Activated CD8-positive, alpha-beta T cell treated with anti-CD3 and anti-CD28 coated beads for 36 hours (primary cell): ENCODE measurements at regions not wholly inside any gene's neighbourhood (a gene's known extent, or its start where the extent isn't known, plus 50 kb on each side); places are given as distances from the start of the nearest gene placed in this dataset.

ENCODE experiments used
- ATAC-seq: fragments of 200-7000 bp; cut with Tn5 transposase; one replicate; pipeline ENCODE4 v1.10.0; 2021; ENCODE audit warnings: mild to moderate bottlenecking, moderate library complexity
- CTCF ChIA-PET: fragments of 350-600 bp; sonication (Branson Sonifier 250); formaldehyde crosslinking; loops from one replicate; lab custom pipeline; 2021; ENCODE audit warnings: antibody characterized with exemption; lab: Charles Lee
- POLR2A ChIA-PET: fragments of 350-600 bp; sonication (Branson Sonifier 250); formaldehyde crosslinking; loops from one replicate; lab custom pipeline; 2021; ENCODE audit warnings: antibody characterized with exemption; lab: Charles Lee
- DNase-seq: peaks from one replicate; pipeline ENCODE4 v3.0.0-alpha.2; 2020
- H3K27ac Mint-ChIP-seq: one replicate; pipeline ENCODE4 v1.8.0; 2021; ENCODE audit warnings: mild to moderate bottlenecking, mixed read lengths
- H3K27me3 Mint-ChIP-seq: one replicate; pipeline ENCODE4 v1.8.0; 2021; ENCODE audit warnings: mixed read lengths
- H3K36me3 Mint-ChIP-seq: one replicate; pipeline ENCODE4 v1.8.0; 2021; ENCODE audit warnings: low read depth, mixed read lengths
- H3K4me1 Mint-ChIP-seq: one replicate; pipeline ENCODE4 v1.8.0; 2021; ENCODE audit warnings: low read depth, mixed read lengths
- H3K4me3 Mint-ChIP-seq: one replicate; pipeline ENCODE4 v1.8.0; 2021; ENCODE audit warnings: mild to moderate bottlenecking, moderate library complexity, mixed read lengths
- H3K9me3 Mint-ChIP-seq: one replicate; pipeline ENCODE4 v1.8.0; 2021; ENCODE audit warnings: mixed read lengths
- intact Hi-C: fragments of 100-400 bp; cut with micrococcal nuclease; formaldehyde crosslinking; loops from one replicate; pipeline ENCODE4 v1.10.0; 2022
- TF ChIP-seq, protein P1 (sequence below): fragments of 200-600 bp; IDR thresholded peaks from one replicate; pipeline ENCODE4 v1.8.0; 2022; ENCODE audit warnings: antibody characterized with exemption, mild to moderate bottlenecking

DNA sequence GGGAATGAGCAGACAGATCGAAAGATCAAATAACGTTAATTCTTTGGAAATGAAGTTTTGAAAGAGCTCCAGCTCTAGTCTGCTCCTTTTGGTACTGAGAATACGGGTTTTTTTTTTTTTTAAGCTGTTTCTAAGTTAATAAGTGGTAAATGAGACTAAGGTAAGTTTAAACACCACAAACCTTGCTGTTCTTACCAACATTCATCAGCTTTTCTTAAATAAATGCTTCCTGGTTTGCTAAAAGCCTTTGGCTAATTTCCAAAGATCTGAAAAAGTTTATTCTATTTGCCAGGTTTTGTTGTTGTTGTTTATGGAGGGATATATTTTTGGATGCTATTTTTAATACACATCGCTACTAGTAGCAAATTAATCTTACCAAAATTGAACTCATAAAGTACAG is 55.1 kb upstream of the STXBP5 start:
- POLR2A ChIA-PET, result no interaction called here
- intact Hi-C loops, result no loop called here
- Mint-ChIP-seq H3K9me3 (no peaks in the 10 kb centered on the region), H3K27me3 (no peaks in the 10 kb centered on the region), H3K36me3 (no peaks in the 10 kb centered on the region), H3K4me1 (no peaks in the 10 kb centered on the region), H3K4me3 (no peak overlapping the region), H3K27ac (no peak overlapping the region)
- TF ChIP-seq, protein P1, sequence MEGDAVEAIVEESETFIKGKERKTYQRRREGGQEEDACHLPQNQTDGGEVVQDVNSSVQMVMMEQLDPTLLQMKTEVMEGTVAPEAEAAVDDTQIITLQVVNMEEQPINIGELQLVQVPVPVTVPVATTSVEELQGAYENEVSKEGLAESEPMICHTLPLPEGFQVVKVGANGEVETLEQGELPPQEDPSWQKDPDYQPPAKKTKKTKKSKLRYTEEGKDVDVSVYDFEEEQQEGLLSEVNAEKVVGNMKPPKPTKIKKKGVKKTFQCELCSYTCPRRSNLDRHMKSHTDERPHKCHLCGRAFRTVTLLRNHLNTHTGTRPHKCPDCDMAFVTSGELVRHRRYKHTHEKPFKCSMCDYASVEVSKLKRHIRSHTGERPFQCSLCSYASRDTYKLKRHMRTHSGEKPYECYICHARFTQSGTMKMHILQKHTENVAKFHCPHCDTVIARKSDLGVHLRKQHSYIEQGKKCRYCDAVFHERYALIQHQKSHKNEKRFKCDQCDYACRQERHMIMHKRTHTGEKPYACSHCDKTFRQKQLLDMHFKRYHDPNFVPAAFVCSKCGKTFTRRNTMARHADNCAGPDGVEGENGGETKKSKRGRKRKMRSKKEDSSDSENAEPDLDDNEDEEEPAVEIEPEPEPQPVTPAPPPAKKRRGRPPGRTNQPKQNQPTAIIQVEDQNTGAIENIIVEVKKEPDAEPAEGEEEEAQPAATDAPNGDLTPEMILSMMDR, result no peak
- ATAC-seq, result no peak
- CTCF ChIA-PET, result no interaction called here
- DNase-seq, result no peak

DNA sequence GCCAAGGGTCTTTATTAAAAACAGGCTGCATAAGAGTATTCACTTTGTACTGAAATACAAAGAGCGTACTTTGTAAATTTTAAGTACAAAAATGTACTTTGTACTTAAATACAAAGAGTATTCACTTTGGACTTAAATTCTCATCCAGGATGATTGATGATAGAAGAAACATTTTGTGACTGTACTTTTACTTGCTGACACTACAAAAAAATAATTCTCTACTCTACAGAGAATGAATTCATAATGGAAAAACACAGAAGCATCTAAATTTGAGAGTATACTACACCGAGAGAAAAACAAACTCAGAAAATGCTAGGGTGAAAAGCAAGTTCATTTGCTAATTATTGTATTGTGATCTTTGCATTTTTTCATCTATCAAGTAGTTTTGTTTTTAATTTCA is 54.4 kb upstream of the STXBP5 start:
- no peak overlapping the region for H3K4me3 Mint-ChIP-seq
- ChIA-PET POLR2A (no interaction called here), CTCF (no interaction called here)
- no peaks in the 10 kb centered on the region for H3K27me3 Mint-ChIP-seq
- intact Hi-C loops, result no loop called here
- no peaks in the 10 kb centered on the region for H3K4me1 Mint-ChIP-seq
- no peaks in the 10 kb centered on the region for H3K9me3 Mint-ChIP-seq
- H3K27ac Mint-ChIP-seq, result no peak overlapping the region
- no peak for ATAC-seq
- no peaks in the 10 kb centered on the region for H3K36me3 Mint-ChIP-seq
- no peak for DNase-seq
- TF ChIP-seq, protein P1, result no peak

DNA sequence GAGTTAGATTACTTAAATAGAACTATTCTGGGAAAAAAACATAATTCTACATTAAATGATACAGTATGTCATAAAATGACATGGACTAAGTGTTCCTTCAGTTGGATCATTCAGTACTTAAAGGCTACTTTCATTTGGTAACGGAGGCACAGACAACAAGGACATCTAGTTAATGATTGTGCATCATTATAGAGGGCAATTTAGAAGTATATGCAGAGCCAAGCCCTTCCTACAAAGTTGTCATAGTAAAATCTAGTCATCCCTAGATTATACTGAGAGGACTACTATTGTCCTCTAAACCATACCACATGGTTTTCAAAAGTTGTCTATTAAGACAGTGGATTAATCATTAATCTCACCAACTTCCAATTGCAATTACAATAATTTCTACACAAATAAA is 53.9 kb upstream of the STXBP5 start:
- TF ChIP-seq, protein P1, result no peak
- ATAC-seq (no peak), DNase-seq (no peak)
- POLR2A ChIA-PET, result interaction anchor here (0.6 kb wide), 1 partner anchor 305 kb away, joined by 3 read pairs; no protein-coding TSS in a partner anchor
- no peaks in the 10 kb centered on the region for H3K27me3 Mint-ChIP-seq
- H3K36me3 Mint-ChIP-seq, result no peaks in the 10 kb centered on the region
- intact Hi-C loops, result no loop called here
- H3K4me3 Mint-ChIP-seq, result no peak overlapping the region
- H3K9me3 Mint-ChIP-seq, result no peaks in the 10 kb centered on the region
- H3K4me1 Mint-ChIP-seq, result no peaks in the 10 kb centered on the region
- no peak overlapping the region for H3K27ac Mint-ChIP-seq
- CTCF ChIA-PET, result no interaction called here
